Activated T-helper 1 cell treated with Interleukin-2 at 50 U/mL for 16 hours (primary cell): ENCODE measurements at regions not wholly inside any gene's neighbourhood (a gene's known extent, or its start where the extent isn't known, plus 50 kb on each side); places are given as distances from the start of the nearest gene placed in this dataset.

Experiments used
- DNase-seq: peaks from one replicate; pipeline ENCODE4 v3.0.0-alpha.2; 2020; ENCODE audit warnings: low read depth

DNA sequence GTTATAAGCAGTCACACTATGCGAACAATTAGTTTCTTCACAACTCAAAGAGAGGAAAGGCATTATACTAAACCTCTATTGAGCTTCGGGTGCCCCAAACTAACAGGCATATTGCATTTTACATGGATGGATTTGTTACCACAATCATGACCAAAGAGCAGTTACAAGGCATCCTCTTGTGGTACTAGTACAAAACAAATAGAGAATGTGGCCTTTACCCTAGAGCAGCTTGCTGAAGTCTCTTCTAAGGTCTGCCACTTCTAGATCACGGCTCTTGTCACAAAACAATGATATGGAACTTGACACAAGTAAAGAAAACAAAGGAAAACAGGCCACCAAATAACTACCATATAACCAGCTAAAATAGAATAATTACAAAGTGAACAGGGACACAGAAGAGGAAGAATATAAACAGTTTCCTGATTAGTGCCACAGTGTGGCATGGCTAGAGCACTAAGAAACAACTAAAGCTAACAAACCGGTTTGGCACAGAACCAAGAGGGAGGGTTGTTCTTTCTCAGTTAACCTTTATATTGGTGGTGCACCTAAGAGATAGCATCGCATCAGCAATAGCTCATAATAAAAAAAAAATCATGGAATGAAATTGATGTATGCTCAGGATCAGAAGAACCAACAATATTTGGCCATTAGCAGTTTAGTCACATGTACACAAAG is 209.7 kb upstream of the ATP2B1 start:
- DNase-seq, result no peak

DNA sequence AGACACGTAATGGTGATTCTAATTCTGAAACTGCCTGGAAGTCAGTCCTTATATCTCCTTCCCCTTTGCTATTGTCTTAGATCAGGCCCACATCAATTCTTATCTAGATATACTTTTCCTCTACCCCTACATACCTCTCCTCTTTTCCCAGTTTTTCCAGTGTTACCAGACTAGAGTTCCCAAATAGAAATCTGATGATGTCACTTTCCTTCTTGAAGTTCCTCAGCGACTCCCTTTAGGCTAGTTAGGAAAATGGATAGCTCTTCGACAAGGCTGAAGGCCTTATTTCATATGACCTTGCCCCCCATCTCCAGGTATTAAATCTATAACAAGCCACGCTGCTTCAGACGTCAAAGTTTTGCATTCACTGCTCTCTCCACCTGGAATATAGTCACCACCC is 201.1 kb upstream of the ATP2B1 start:
- no peak for DNase-seq

GRCh38 chr12:89907659-89908058 is 199.0 kb upstream of the ATP2B1 start:
- no peak for DNase-seq

DNA sequence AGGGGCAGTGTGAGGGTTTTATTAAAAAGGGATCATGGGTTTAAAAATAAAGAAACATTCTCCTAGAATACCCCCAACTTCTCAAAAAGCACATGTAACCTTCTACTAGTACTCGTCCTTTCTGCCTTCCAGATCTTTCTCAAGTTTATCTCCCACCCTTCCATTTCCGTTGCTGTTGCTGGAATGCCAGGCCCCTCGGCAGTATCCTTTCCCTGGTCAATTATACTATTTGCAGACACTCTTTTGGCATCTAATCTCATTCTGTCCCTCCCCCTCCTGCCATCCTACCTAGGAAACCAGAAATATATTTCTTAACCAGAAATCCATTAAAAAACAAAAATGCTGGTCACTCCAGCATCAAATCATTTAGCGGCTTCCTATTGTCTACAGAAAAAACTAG is 198.2 kb upstream of the ATP2B1 start:
- DNase-seq, result no peak

GRCh38 chr12:89906178-89906577 is 197.5 kb upstream of the ATP2B1 start:
- DNase-seq, result no peak

- no peak for DNase-seq
These were observed 193.4 kb upstream of the ATP2B1 start for GRCh38 chr12:89901906-89902642.

DNA sequence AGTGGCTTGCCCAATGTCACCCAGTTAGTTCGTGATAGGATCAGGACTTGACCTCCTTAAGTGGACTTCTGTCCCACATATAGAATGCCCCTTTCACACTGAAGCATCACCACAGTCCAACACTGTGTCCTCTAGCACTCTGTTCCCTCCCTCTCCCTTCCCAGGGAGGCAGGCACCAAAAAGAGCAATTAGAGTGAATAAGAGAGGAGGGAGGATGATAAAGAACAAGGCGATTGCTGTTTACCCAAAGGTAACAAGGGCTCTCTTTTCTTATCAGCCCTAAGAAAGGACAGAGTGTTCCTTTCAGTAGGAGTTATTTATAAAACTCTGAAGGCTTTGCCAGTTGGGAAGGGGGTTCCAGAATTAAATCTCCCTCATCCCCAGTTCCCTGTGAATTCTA is 192.7 kb upstream of the ATP2B1 start:
- no peak for DNase-seq

DNA sequence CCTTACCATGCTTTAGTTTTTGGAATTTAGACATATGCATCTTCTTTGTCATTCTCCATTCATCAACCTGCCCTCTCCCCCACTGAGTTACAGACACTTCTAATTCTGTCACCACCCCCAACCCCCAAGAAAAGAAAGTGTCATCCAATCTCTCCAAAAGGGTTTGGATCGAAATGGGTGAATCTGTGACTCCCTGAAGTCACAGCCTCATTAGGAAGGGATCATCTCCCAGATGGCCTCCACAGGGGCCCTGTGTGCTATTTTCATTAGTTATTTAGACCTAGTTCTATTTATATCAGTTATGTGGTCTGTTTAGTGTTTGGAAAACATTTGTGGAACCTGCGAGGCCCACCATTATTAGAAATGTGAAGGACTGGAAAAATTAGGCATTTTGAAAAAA is 191.0 kb upstream of the ATP2B1 start:
- DNase-seq, result no peak

DNA sequence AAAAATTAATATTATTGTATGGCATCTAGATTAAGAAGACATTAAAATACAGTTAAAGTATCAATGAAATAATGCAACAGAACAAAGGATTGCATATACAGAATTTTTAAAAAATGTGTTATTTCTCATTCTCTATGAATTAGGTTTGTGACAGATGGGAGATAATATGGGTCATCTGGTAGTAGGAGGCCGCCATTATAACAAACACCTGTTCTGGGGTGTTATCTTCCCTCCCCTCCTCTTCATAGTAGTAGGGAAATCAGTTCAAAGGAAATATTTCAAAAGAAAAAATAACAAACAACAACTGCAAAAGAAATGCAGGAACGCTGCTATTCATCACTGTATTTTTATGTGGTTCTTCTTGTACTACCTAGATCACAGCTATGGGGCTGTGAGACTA is 187.0 kb upstream of the ATP2B1 start:
- no peak for DNase-seq

- no peak for DNase-seq
These were observed 186.5 kb upstream of the ATP2B1 start for GRCh38 chr12:89895101-89895500.

- DNase-seq, result no peak
These were observed 185.5 kb upstream of the ATP2B1 start for GRCh38 chr12:89893972-89894706.

DNA sequence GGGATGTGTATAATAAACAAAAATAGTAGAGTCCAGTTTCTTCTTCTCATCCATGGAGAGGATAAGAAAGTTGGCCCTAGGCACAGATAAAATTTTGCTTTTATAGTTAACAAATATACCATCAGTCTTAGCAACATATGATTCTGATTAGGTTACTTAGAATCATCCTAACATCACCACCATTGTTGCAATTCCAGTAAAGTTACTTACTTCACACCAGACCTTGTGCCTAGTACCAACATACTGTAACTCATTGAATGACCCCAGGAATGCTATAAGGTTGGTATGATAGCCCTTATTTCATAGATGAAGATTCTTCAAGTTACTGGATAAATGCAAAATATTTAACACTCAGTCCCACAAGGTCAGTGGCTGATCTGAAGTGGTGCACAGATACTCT is 183.8 kb upstream of the ATP2B1 start:
- DNase-seq, result no peak

GRCh38 chr12:89891933-89892332 is 183.3 kb upstream of the ATP2B1 start:
- no peak for DNase-seq

GRCh38 chr12:89890161-89890560 is 181.5 kb upstream of the ATP2B1 start:
- DNase-seq, result no peak

DNA sequence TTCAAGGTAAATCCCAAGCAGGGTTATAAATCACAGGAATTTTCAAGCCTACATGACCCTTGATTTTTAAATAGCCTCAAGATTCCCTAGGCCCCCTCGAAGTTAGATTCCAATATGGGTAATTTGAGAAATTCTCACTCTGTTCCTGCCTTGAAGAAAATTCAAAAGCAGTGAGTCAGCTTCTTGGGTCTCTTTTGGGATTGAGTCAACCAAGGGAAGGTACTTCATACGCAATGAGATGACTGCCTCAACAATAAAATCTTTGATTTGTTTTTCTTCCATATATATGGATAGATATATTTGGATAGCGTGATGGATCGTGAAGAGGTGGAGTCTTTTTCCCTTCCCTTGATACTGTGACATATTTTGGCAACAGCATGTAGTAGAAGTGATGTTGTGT is 180.4 kb upstream of the ATP2B1 start:
- no peak for DNase-seq

- no peak for DNase-seq
These were observed 176.3 kb upstream of the ATP2B1 start for GRCh38 chr12:89884952-89885351.

DNA sequence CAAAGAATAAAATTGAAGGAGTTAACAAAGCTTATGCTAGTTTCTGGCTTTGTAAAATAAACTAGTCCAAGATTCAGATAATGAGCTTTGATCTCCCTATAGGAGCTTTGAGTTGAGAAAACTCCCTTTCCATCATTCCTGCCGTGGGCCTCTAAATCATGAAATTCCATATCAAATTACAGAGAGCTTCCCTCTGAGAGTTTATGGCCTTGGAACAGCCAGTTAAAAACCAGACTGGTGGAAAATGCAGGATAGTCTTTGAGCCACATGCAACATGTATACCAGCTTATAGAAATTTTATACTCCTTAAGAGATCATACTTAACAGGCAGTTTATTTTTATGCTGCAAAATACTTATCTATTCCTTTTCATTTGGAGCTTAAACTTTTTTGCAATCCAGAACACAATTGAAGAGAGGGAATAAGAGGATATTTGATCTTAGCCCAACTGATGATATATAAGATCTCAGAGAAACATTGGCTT is 175.8 kb upstream of the ATP2B1 start:
- no peak for DNase-seq

- DNase-seq, result no peak
These were observed 175.2 kb upstream of the ATP2B1 start for GRCh38 chr12:89883630-89884389.

DNA sequence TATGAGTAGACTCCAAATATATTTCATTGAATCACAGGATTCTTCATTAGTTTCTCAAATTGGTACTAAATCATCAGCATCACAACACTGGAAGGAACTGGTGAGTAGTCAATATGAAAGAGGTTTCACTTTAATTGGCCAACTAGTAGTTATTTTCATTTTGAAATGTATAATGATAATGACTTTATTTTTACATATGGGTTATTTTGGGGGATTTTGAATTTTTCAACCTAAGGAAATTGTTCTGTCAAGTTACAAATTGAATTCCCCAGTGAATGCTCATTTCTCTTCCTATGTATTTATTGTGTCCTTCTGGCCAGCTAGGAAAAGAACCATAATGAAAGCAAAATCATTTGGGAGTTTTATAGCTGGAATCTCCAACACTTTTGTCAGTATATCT is 174.2 kb upstream of the ATP2B1 start:
- DNase-seq, result no peak

- DNase-seq, result no peak
These were observed 173.4 kb upstream of the ATP2B1 start for GRCh38 chr12:89882050-89882449.

GRCh38 chr12:89880690-89881350 is 172.2 kb upstream of the ATP2B1 start:
- peak; percentile 26 for DNase-seq

DNA sequence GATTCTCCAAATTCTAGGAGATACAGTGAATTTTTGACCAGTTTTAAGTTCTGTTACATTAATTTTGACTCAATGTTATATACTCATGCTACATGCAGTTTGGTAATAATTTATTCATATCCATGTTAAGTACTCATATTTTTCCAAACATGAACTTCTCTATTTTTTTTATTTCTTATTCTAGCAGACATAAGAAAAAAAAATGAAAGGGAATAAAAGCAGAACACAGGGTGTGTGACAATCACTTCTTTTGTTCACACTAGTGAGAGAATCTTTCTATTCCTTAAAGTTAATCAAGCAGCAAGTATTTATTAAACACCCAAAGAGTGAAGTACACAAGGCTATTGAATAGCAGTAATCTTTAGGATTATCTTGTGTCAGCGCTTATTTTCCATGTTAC is 171.1 kb upstream of the ATP2B1 start:
- DNase-seq, result no peak
